Right renal pelvis (tissue), 4 donors: ENCODE measurements at regions not wholly inside any gene's neighbourhood (a gene's known extent, or its start where the extent isn't known, plus 50 kb on each side); places are given as distances from the start of the nearest gene placed in this dataset.

Experiments
- DNase-seq, 4 donors: peaks; one replicate each; pipeline ENCODE4 v3.0.0-alpha.2; 2013; ENCODE audit warnings: low read depth in 4 of 4, low spot score in 3 of 4, missing footprints in 1 of 4

- no peak for DNase-seq
Observed at GRCh38 chr5:103464835-103465484, 97.6 kb downstream of the NUDT12 start.

- DNase-seq, result no peak
Observed at GRCh38 chr5:103463261-103463660, 99.3 kb downstream of the NUDT12 start.

GRCh38 chr5:103461243-103461642, 101.3 kb downstream of the NUDT12 start:
- no peak for DNase-seq

- DNase-seq, result no peak
Observed at GRCh38 chr5:103458497-103459040, 104.0 kb downstream of the NUDT12 start.

- DNase-seq, result no peak
Observed at GRCh38 chr5:103456476-103456875, 106.1 kb downstream of the NUDT12 start.

- DNase-seq, result no peak
Observed at GRCh38 chr5:103455796-103456195, 106.8 kb downstream of the NUDT12 start.

- no peak for DNase-seq
Observed at GRCh38 chr5:103454770-103455169, 107.8 kb downstream of the NUDT12 start.

GRCh38 chr5:103452666-103453065, 109.9 kb downstream of the NUDT12 start:
- DNase-seq, result no peak

- DNase-seq, result no peak
Observed at GRCh38 chr5:103452089-103452488, 110.5 kb downstream of the NUDT12 start.

- no peak for DNase-seq
Observed at GRCh38 chr5:103451261-103451660, 111.3 kb downstream of the NUDT12 start.

GRCh38 chr5:103450333-103451061, 112.1 kb downstream of the NUDT12 start:
- no peak for DNase-seq

- no peak for DNase-seq
Observed at GRCh38 chr5:103446813-103447212, 115.8 kb downstream of the NUDT12 start.

GRCh38 chr5:103445426-103446035, 117.1 kb downstream of the NUDT12 start:
- DNase-seq, result no peak

- DNase-seq, result no peak
Observed at GRCh38 chr5:103444333-103445038, 118.1 kb downstream of the NUDT12 start.

- DNase-seq, result no peak
Observed at GRCh38 chr5:103442750-103443149, 119.8 kb downstream of the NUDT12 start.

- no peak for DNase-seq
Observed at GRCh38 chr5:103441523-103441922, 121.1 kb downstream of the NUDT12 start.

- no peak for DNase-seq
Observed at GRCh38 chr5:103439007-103439406, 123.6 kb downstream of the NUDT12 start.

GRCh38 chr5:103436656-103437055, 125.9 kb downstream of the NUDT12 start:
- no peak for DNase-seq

- DNase-seq, result no peak
Observed at GRCh38 chr5:103436112-103436511, 126.5 kb downstream of the NUDT12 start.

- no peak for DNase-seq
Observed at GRCh38 chr5:103435136-103435889, 127.3 kb downstream of the NUDT12 start.
